HG03469 (cell line): ENCODE measurements at regions not wholly inside any gene's neighbourhood (a gene's known extent, or its start where the extent isn't known, plus 50 kb on each side); places are given as distances from the start of the nearest gene placed in this dataset.

Source experiments
- ATAC-seq: cut with Tn5 transposase; IDR thresholded peaks from one replicate; pipeline ENCODE4 v1.9.1; 2021; ENCODE audit warnings: mild to moderate bottlenecking, moderate library complexity, moderate number of reproducible peaks; ENCODE audit not compliant: unreplicated experiment

GRCh38 chr18:22541232-22541631 is 123.5 kb upstream of the CTAGE1 start:
- no peak for ATAC-seq

GRCh38 chr18:22542406-22542835 is 124.7 kb upstream of the CTAGE1 start:
- ATAC-seq = no peak

GRCh38 chr18:22543769-22544168 is 126.1 kb upstream of the CTAGE1 start:
- no peak for ATAC-seq

GRCh38 chr18:22544626-22545025 is 126.9 kb upstream of the CTAGE1 start:
- ATAC-seq = no peak

GRCh38 chr18:22545066-22545760 is 127.5 kb upstream of the CTAGE1 start:
- no peak for ATAC-seq

- ATAC-seq = no peak
These were observed 129.3 kb upstream of the CTAGE1 start for GRCh38 chr18:22546905-22547570.

GRCh38 chr18:22547807-22548561 is 130.3 kb upstream of the CTAGE1 start:
- ATAC-seq = no peak

GRCh38 chr18:22549260-22549937 is 131.7 kb upstream of the CTAGE1 start:
- no peak for ATAC-seq

- ATAC-seq = no peak
These were observed 132.7 kb upstream of the CTAGE1 start for GRCh38 chr18:22550366-22550765.

GRCh38 chr18:22550861-22551260 is 133.1 kb upstream of the CTAGE1 start:
- no peak for ATAC-seq

GRCh38 chr18:22551536-22552151 is 133.9 kb upstream of the CTAGE1 start:
- ATAC-seq = no peak

GRCh38 chr18:22552254-22552653 is 134.5 kb upstream of the CTAGE1 start:
- ATAC-seq = no peak

- no peak for ATAC-seq
These were observed 135.3 kb upstream of the CTAGE1 start for GRCh38 chr18:22552899-22553460.

- ATAC-seq = no peak
These were observed 138.8 kb upstream of the CTAGE1 start for GRCh38 chr18:22556222-22557167.

- ATAC-seq = no peak
These were observed 139.6 kb upstream of the CTAGE1 start for GRCh38 chr18:22557168-22557941.

GRCh38 chr18:22558945-22559385 is 141.2 kb upstream of the CTAGE1 start:
- ATAC-seq = no peak

- no peak for ATAC-seq
These were observed 141.9 kb upstream of the CTAGE1 start for GRCh38 chr18:22559414-22560274.

GRCh38 chr18:22560275-22560610 is 142.5 kb upstream of the CTAGE1 start:
- no peak for ATAC-seq
